RCC 7860 (cell line): ENCODE measurements at regions not wholly inside any gene's neighbourhood (a gene's known extent, or its start where the extent isn't known, plus 50 kb on each side); places are given as distances from the start of the nearest gene placed in this dataset.
"Not testable (repeated sequence)": the region's sequence is repeated elsewhere in the genome, so short reads cannot be mapped to it uniquely, and the experiment has no call there.

Source experiments
- DNase-seq: peaks from one replicate; pipeline ENCODE4 v3.0.0-alpha.2; 2015; ENCODE audit warnings: low spot score
- FAIRE-seq: peaks from 2 replicates; lab custom pipeline; 2012; peaks lifted over from hg19 to GRCh38; lab: Jason Lieb, UNC

GRCh38 chr20:17822039-17822438 lies 122.3 kb downstream of the BANF2 start:
- DNase-seq, result no peak
- FAIRE-seq, result no peak

DNA sequence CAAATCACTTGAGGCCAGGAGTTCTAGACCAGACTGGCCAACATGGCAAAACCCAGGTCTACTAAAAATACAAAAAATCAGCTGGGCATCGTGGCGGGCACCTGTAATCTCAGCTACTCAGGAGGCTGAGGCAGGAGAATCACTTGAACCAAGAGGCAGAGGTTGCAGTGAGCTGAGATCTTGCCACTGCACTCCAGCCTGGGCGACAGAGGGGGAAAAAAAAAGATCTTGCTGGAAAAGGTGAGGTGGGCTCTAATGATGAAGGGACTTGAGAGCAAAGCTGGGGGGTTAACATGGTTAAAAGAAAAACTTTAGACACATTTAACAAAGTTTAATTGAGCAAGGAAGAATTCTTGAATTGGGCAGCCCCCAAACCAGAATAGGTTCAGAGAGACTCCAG lies 121.8 kb downstream of the BANF2 start:
- not testable (repeated sequence) for FAIRE-seq, DNase-seq

GRCh38 chr20:17819395-17820093 lies 119.8 kb downstream of the BANF2 start:
- FAIRE-seq (no peak), DNase-seq (no peak)

DNA sequence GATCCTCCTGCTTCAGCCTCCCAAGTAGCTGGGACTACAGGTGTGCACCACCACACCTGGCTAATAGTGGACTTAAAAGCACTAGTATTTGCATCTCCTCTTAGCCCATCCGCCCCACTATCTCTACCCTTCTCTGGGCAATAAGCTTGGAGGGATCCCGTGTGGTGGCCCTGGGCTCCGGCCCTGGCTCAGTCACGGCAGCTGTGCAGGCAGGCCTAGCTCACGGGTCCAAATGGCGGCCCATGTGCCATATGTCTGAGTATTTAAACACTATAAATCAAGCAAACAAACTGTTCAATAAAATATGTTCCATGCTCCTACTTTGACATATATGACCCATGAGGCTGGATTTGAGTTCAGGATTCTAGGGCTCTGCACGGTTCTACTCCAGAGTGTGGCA lies 118.4 kb downstream of the BANF2 start:
- DNase-seq (no peak), FAIRE-seq (no peak)

GRCh38 chr20:17816804-17817587 lies 117.2 kb downstream of the BANF2 start:
- DNase-seq (no peak), FAIRE-seq (no peak)

DNA sequence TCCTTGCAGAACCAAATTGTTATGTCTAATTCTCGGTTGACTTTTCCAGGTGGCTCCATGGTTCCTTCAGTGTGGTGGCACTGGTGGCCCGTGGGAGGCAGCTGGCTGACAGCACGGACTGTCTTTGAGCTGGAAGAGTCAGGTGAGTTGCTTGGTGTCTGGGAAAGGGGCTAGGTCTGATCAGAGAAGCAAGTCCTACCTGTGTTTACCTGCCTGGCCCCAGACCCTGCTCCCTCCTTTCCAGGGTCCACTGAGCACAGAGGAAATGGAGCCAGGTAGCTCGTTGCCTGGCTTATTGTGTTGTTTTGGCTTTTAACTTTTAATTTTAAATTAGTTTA lies 111.8 kb downstream of the BANF2 start:
- no peak for DNase-seq
- FAIRE-seq, result no peak

DNA sequence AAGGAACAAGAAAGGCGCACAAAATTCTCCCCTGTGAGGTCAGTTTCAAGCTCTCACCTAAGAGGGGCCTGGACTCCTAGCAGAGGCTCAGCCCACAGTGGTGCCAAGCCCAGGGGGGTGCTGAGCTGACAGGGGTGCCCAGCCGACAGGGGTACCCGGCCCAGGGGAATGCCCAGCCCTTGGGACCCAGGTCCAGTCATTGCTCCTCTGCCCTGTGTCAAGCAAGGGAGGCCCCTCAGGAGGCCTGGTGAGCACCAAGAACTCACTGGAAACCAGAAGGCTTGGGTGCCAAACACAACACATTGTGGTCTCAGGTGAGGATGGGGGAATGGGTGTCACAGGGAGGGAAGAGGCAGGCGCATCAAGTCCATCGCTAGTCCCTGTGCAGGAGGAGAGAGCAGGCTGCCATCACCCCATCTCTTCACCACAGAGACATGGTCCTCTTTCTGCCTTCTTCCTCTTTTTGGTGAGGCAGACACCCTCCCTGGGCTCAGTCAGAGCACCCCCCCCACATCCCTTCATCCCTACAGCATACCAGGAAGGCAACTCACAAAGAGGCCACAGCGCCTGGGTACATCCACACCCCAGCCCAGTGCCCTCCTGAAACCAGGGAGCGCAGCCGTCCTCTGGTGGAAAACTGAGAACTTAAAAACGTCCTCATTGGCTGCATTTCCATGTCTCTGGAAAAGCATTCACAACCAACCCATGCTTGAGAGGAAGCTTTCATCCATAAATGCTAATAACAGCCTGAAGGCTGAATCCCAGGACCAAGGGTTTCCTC lies 111.3 kb downstream of the BANF2 start:
- DNase-seq (no peak), FAIRE-seq (no peak)

DNA sequence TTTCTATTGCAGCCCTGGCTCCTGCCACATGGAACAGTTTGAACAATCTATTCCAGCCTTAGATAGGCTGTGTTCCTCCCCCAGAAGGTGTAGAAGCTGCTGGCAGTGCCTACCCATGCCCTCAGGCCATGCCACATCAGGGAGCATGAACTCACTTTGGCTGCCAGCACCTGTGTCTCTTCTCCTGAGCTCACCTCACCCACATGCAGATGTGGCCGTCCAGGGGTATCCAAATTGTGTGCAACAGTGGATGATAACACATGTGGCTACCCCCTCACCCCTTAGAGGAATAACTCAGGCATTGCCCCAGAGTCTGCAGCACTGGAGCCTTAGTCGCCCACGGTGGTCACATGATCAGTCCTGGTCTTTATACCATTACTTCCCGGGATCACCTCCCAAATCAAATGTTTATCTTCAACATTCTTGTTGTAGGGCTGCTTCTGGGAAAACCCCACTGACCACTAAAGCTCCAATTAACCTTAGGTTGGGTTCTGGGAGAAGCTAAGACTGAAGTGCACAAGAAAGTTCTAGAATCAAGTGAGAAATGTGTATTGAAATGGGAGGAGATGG lies 110.4 kb downstream of the BANF2 start:
- DNase-seq (no peak), FAIRE-seq (no peak)

GRCh38 chr20:17809362-17810061 lies 109.7 kb downstream of the BANF2 start:
- no peak for DNase-seq
- no peak for FAIRE-seq

- DNase-seq (no peak), FAIRE-seq (no peak)
Measured at GRCh38 chr20:17808782-17809181, 109.0 kb downstream of the BANF2 start.

GRCh38 chr20:17808357-17808756 lies 108.6 kb downstream of the BANF2 start:
- FAIRE-seq, result no peak
- DNase-seq, result no peak

- no peak for DNase-seq
- FAIRE-seq, result no peak
Measured at GRCh38 chr20:17807651-17808050, 107.9 kb downstream of the BANF2 start.

- FAIRE-seq (no peak), DNase-seq (no peak)
Measured at GRCh38 chr20:17806739-17807441, 107.1 kb downstream of the BANF2 start.

GRCh38 chr20:17806107-17806506 lies 106.3 kb downstream of the BANF2 start:
- DNase-seq, result no peak

GRCh38 chr20:17803765-17804164 lies 104.0 kb downstream of the BANF2 start:
- DNase-seq (no peak), FAIRE-seq (no peak)

More at GRCh38 chr20:17806107-17806506, 106.3 kb downstream of the BANF2 start:
- FAIRE-seq, result no peak

DNA sequence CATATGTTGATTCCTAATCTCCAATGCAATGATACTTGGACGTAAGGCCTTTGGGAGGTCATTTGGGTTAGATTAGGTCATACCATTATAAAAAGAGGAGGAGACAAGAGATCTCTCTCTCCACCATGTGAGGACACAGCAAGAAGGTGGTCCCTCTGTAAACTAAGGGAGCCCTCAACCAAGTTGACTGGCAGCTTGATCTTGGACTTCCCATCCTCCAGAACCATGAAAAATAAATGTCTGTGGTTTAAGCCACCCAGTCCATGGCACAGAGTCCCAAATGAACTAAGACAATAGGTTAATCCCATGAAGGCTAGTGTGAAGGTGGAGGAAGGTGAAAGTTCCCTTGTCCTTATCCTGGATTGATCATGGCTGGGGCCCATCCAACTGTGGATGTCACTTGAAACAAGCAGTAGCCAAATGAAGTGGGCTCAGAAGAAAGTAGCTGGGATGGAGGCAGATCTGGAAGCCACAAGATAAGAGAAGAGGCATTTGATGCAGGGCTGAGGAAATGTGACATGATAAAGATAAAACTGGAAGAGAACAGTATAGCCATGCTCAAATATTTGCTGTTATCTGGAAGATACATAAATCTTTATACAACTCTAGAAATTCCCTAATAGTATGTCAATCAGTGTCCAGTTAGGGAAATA lies 99.9 kb downstream of the BANF2 start:
- FAIRE-seq (no peak), DNase-seq (no peak)

DNA sequence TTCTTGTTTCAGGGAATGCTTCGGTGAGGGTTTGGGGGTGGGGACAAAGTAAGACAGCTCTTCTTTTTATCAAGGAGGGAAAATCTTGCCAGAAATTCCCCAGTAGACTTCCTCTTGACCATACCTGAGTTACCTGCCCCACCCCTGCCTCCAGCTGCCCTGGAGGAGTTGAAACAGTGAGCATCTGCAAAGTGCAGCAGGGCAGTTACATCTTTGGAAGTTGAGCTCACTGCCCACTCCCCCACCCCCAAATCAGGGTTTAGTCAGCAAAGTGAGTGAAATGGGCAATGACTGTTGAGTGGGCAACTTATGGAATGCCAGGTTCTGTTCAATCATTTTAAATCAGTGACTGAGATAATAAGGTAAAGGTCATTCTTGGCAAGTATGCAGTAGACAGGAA lies 98.8 kb downstream of the BANF2 start:
- FAIRE-seq (no peak), DNase-seq (no peak)

DNA sequence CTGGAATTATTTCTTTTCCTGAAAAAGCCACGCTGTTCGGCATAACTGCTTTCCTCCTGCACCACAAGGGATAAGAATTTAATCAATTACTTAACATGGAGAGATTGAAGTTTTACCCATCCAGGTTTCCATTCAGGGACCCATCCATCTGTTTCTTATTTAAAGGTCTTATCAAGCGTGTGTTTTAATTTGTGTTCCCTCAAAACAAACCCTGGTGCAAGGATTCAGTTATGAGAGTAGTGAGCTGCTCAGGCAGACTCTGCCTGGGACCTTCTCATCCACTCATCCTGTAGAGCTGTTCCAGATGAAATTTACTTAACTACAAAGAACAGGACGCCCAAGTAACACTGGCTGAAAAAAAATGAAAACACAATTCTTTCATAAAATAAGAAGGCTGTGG lies 97.8 kb downstream of the BANF2 start:
- DNase-seq, result no peak
- no peak for FAIRE-seq

DNA sequence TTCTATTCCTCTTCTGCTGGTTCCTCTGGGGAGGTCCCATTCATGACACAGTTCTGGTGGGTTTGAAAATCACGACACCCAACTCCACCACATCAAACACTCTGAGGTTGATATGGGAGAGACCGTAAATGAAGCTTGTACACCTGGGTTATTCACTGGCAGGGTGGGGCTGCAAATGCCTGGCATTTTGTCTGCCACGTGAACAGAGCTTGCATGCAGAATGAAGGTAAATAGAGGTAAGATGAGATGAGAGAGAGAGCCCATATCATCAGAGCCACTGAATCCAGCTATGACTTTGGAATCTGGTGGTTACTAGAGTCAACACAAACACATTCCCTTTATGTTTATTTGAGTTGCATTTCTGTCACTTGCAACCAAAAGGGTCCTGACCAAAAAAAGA lies 97.4 kb downstream of the BANF2 start:
- DNase-seq (no peak), FAIRE-seq (no peak)

DNA sequence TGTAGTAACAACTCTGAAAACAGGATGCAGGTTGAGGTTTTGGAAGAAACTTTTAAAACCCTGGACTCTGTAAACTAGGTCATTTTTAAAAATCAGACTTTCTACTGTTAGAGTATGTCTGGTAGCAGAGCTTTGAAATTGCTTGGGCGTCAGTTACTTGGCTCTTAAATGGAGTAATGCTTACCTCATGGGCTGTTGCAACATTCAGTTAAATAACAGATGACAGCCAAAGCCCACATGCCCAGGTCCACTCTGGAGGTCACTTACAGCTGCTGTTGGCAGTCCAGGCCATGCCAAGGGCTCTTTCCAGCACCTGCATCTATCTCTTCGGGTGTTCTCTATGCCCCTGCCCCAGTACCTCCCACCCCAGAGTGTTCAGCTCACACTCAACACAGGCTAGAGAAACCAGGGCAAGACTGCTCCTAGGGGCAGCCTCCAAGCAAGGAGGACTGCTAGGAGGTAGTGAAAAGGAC lies 96.4 kb downstream of the BANF2 start:
- DNase-seq, result no peak
- FAIRE-seq, result no peak
